ENCODE measurements at regions not wholly inside any gene's neighbourhood (a gene's known extent, or its start where the extent isn't known, plus 50 kb on each side); places are given as distances from the start of the nearest gene placed in this dataset.

- peaks cover 6% of the 10 kb centered on the region for H3K4me1 ChIP-seq
- POLR2A ChIA-PET, result no interaction called here
- no peak for DNase-seq (ENCODE audit: low read depth in 1 of 2, low spot score in 1 of 2)
- no peak overlapping the region for H3K4me2 ChIP-seq
- WGBS (ENCODE audit: missing lambda C conversion rate), result 82% methylated on average over 20 of the region's 20 CpGs
- CTCF ChIA-PET, result interaction anchor here (0.6 to 2.1 kb wide), 5 partner anchors 10 to 104 kb away, joined by 3 to 9 read pairs (median 3); no protein-coding TSS in a partner anchor
- no peak for FAIRE-seq
- no peak overlapping the region for H3K4me3 ChIP-seq
- 0 out of 3 replicates have a peak, but pooled peaks cover 7% of the 10 kb centered on the region for H3K9me3 ChIP-seq
- ATAC-seq, result no peak
- H3K27ac ChIP-seq, result no peak overlapping the region
- TF ChIP-seq RFX5 (IDR thresholded peaks at IDR 0.05), result no peak
- TF ChIP-seq SMC3 (IDR thresholded peaks at IDR 0.05), result no peak
- TF ChIP-seq NPAS2 (CRISPR knock-in tag; IDR thresholded peaks at IDR 0.05; ENCODE audit: borderline replicate concordance), result no peak
- no peak for TF ChIP-seq KDM5A (IDR thresholded peaks at IDR 0.05)
- no peak for TF ChIP-seq MYC (IDR thresholded peaks at IDR 0.05; ENCODE audit: borderline replicate concordance, low read length)
- no peak for TF ChIP-seq ZSCAN20 (CRISPR knock-in tag; IDR thresholded peaks at IDR 0.05)
- TF ChIP-seq BCL3 (IDR thresholded peaks at IDR 0.05), result no peak
- no peak for TF ChIP-seq ZC3H11A (IDR thresholded peaks at IDR 0.05)
- no peak for TF ChIP-seq POLR2A (IDR thresholded peaks at IDR 0.05; ENCODE audit: low read length)
- TF ChIP-seq CHD4 (IDR thresholded peaks at IDR 0.05; ENCODE audit: borderline replicate concordance), result no peak
- no peak for TF ChIP-seq RAD21 (conservative IDR thresholded peaks at IDR 0.05 in 1 of 2, IDR thresholded peaks at IDR 0.05 in 1 of 2)
- TF ChIP-seq HOXA7 (CRISPR knock-in tag; IDR thresholded peaks at IDR 0.05), result no peak
- TF ChIP-seq RNF2 (IDR thresholded peaks at IDR 0.05; ENCODE audit: borderline replicate concordance, low read depth), result no peak
- TF ChIP-seq POLR2AphosphoS2 (conservative IDR thresholded peaks at IDR 0.05; ENCODE audit: low read length), result no peak
- no peak for TF ChIP-seq ELK1 (IDR thresholded peaks at IDR 0.05; ENCODE audit: low read depth, low read length)
- TF ChIP-seq ESRRA (IDR thresholded peaks at IDR 0.05; ENCODE audit: borderline replicate concordance, low read length), result no peak
- no peak for TF ChIP-seq HOXB13 (CRISPR knock-in tag; IDR thresholded peaks at IDR 0.05; ENCODE audit: low read depth)
- TF ChIP-seq JUNB (IDR thresholded peaks at IDR 0.05), result no peak
Measured at GRCh38 chr14:50049703-50050570, 66.4 kb downstream of the VCPKMT start.

- ATAC-seq (no peak), DNase-seq (ENCODE audit: low read depth in 1 of 2, low spot score in 1 of 2) (no peak), FAIRE-seq (no peak)
- no peak overlapping the region for H3K27ac ChIP-seq
- CTCF ChIA-PET, result interaction anchor here (0.6 to 2.1 kb wide), 3 partner anchors 9 to 137 kb away, joined by 4 to 9 read pairs (median 4); no protein-coding TSS in a partner anchor
- no peak overlapping the region for H3K4me3 ChIP-seq
- H3K9me3 ChIP-seq, result no peaks in the 10 kb centered on the region
- POLR2A ChIA-PET, result no interaction called here
- no peaks in the 10 kb centered on the region for H3K4me1 ChIP-seq
- H3K4me2 ChIP-seq, result no peak overlapping the region
- WGBS (ENCODE audit: missing lambda C conversion rate), result 89% methylated on average over 12 of the region's 12 CpGs
- TF ChIP-seq USF2 (IDR thresholded peaks at IDR 0.05) (no peak), CTCF (IDR thresholded peaks at IDR 0.05) (no peak), BCL3 (IDR thresholded peaks at IDR 0.05) (no peak), CHD2 (IDR thresholded peaks at IDR 0.05; ENCODE audit: low read length, partially characterized antibody) (no peak), MAZ (IDR thresholded peaks at IDR 0.05; ENCODE audit: borderline replicate concordance, low read depth, low read length) (no peak), RCOR1 (IDR thresholded peaks at IDR 0.05; ENCODE audit: low read depth, low read length) (no peak), REST (IDR thresholded peaks at IDR 0.05) (no peak), KDM1A (IDR thresholded peaks at IDR 0.05; ENCODE audit: low read depth) (no peak), TP53 (CRISPR knock-in tag; IDR thresholded peaks at IDR 0.05) (no peak), RNF2 (IDR thresholded peaks at IDR 0.05; ENCODE audit: borderline replicate concordance, low read depth) (no peak), MAFK (IDR thresholded peaks at IDR 0.05; ENCODE audit: partially characterized antibody) (no peak)
Measured at GRCh38 chr14:50051106-50051505, 65.3 kb downstream of the VCPKMT start.

Data from A549 (cell line).